ENCODE measurements at regions not wholly inside any gene's neighbourhood (a gene's known extent, or its start where the extent isn't known, plus 50 kb on each side); places are given as distances from the start of the nearest gene placed in this dataset.
A peak's percentile ranks its signal among the peaks of the same experiment; 100 is the strongest.

DNA sequence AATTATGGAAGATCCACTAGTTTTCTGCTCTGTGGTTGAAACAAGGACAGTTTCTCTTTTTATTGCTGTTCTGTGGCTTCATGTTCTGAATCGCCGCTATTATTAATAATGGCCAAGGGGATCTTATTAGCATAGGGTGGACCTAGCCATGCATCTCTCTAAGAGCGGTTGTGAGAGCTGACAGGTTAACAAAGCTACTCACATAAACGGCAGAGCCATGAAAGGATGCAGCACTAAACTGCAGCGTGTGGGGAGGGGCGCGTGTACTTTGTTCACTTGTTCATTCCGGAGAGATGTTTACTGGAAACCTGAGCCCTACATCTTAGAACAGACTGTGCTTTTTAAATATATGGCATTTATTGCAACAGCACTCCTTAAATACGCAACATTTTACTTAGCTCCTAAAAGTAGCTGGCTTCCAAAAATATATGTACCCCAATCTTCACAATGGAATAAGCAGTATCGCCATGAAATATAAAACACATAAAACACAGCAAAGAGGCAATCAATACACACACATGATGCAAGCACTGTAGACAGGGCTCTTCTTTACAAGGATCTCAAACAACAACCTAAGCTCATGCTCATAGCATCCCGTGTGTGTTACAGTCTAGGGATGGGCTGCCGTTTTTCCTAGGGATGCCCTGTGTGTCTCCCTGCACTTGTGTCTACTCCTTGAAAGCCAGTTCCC lies 424.6 kb downstream of the MED10 start:
- no peak overlapping the region for H3K27ac ChIP-seq (ENCODE audit: low read depth in 2 of 2, low read length in 2 of 2)
- TF ChIP-seq, protein P1, sequence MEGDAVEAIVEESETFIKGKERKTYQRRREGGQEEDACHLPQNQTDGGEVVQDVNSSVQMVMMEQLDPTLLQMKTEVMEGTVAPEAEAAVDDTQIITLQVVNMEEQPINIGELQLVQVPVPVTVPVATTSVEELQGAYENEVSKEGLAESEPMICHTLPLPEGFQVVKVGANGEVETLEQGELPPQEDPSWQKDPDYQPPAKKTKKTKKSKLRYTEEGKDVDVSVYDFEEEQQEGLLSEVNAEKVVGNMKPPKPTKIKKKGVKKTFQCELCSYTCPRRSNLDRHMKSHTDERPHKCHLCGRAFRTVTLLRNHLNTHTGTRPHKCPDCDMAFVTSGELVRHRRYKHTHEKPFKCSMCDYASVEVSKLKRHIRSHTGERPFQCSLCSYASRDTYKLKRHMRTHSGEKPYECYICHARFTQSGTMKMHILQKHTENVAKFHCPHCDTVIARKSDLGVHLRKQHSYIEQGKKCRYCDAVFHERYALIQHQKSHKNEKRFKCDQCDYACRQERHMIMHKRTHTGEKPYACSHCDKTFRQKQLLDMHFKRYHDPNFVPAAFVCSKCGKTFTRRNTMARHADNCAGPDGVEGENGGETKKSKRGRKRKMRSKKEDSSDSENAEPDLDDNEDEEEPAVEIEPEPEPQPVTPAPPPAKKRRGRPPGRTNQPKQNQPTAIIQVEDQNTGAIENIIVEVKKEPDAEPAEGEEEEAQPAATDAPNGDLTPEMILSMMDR (IDR thresholded peaks at IDR 0.05; ENCODE audit: borderline replicate concordance, extremely low read depth, insufficient read depth): no peak
- no peak overlapping the region for H3K9ac ChIP-seq (ENCODE audit: low read length in 3 of 3)
- H3K4me3 ChIP-seq (ENCODE audit: low read length in 3 of 3): no peak overlapping the region
- no peaks in the 10 kb centered on the region for H3K36me3 ChIP-seq (ENCODE audit: control insufficient read depth in 2 of 3, insufficient read depth in 3 of 3, low read length in 3 of 3)
- intact Hi-C loops (cut with DNase I): no loop called here
- no peaks in the 10 kb centered on the region for H3K27me3 ChIP-seq (ENCODE audit: control insufficient read depth, insufficient read depth, low read length)
- DNase-seq: peak in 3 of 5 donors; percentile 25 to 57 (median 50)
- no peaks in the 10 kb centered on the region for H3K9me3 ChIP-seq (ENCODE audit: control insufficient read depth in 2 of 3, insufficient read depth in 1 of 3, low read length in 3 of 3)
- no peak for FAIRE-seq
- no peaks in the 10 kb centered on the region for H3K4me1 ChIP-seq (ENCODE audit: control insufficient read depth in 2 of 3, insufficient read depth in 2 of 3, low read depth in 1 of 3, low read length in 3 of 3)

DNA sequence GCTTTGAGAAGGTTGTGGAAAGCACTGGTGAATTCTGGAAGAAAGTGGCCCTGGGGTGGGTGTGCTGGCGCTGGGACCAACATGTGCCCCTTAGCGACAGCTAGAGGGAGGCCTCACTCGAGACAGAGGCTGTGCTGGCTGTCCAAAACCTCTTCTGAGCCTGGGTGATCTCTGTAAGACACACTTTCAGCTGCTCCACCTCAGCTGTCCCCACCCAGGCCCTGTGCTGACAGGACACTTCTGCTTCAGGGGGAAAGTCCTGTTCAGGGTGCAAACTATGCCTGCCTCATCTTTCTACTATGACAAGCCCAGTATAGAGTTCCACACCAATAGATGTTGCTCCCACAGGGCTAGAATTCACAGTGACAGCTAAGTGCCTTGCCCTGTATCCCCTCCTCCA lies 426.4 kb downstream of the MED10 start:
- Histone ChIP-seq H3K27ac (ENCODE audit: low read depth in 2 of 2, low read length in 2 of 2) (no peak overlapping the region), H3K9ac (ENCODE audit: low read length in 3 of 3) (no peak overlapping the region), H3K4me1 (ENCODE audit: control insufficient read depth in 2 of 3, insufficient read depth in 2 of 3, low read depth in 1 of 3, low read length in 3 of 3) (no peaks in the 10 kb centered on the region), H3K27me3 (ENCODE audit: control insufficient read depth, insufficient read depth, low read length) (no peaks in the 10 kb centered on the region), H3K36me3 (ENCODE audit: control insufficient read depth in 2 of 3, insufficient read depth in 3 of 3, low read length in 3 of 3) (no peaks in the 10 kb centered on the region), H3K9me3 (ENCODE audit: control insufficient read depth in 2 of 3, insufficient read depth in 1 of 3, low read length in 3 of 3) (no peaks in the 10 kb centered on the region), H3K4me3 (ENCODE audit: low read length in 3 of 3) (no peak overlapping the region)
- FAIRE-seq (no peak), DNase-seq (no peak)
- TF ChIP-seq, protein P1 (IDR thresholded peaks at IDR 0.05; ENCODE audit: borderline replicate concordance, extremely low read depth, insufficient read depth): no peak
- intact Hi-C loops (cut with DNase I): no loop called here

DNA sequence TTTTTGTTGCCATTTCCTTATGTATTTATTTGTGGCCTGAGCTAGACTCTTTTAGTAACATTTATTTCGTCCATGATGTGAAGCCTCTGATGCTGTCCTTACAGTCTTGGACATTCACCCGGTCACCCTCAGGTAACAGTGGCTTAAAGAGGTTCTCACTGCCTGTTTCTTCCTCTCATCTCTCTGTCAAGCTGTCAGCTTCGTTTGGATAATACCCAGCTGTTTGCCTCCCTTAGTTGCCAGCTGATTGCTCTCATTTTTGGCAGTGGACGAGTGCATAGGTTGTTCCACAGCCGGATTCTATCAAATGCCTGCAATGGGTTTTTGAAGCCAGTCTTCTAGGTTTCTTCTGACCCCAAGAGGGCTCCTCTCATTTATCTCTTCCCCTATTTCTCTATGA lies 427.7 kb downstream of the MED10 start:
- FAIRE-seq (no peak), DNase-seq (peak in 1 of 5 donors; percentile 12)
- Histone ChIP-seq H3K27me3 (ENCODE audit: control insufficient read depth, insufficient read depth, low read length) (no peaks in the 10 kb centered on the region), H3K4me3 (ENCODE audit: low read length in 3 of 3) (no peak overlapping the region), H3K4me1 (ENCODE audit: control insufficient read depth in 2 of 3, insufficient read depth in 2 of 3, low read depth in 1 of 3, low read length in 3 of 3) (no peaks in the 10 kb centered on the region), H3K9me3 (ENCODE audit: control insufficient read depth in 2 of 3, insufficient read depth in 1 of 3, low read length in 3 of 3) (no peaks in the 10 kb centered on the region), H3K27ac (ENCODE audit: low read depth in 2 of 2, low read length in 2 of 2) (no peak overlapping the region), H3K9ac (ENCODE audit: low read length in 3 of 3) (no peak overlapping the region), H3K36me3 (ENCODE audit: control insufficient read depth in 2 of 3, insufficient read depth in 3 of 3, low read length in 3 of 3) (no peaks in the 10 kb centered on the region)
- TF ChIP-seq, protein P1 (IDR thresholded peaks at IDR 0.05; ENCODE audit: borderline replicate concordance, extremely low read depth, insufficient read depth): no peak
- intact Hi-C loops (cut with DNase I): no loop called here

DNA sequence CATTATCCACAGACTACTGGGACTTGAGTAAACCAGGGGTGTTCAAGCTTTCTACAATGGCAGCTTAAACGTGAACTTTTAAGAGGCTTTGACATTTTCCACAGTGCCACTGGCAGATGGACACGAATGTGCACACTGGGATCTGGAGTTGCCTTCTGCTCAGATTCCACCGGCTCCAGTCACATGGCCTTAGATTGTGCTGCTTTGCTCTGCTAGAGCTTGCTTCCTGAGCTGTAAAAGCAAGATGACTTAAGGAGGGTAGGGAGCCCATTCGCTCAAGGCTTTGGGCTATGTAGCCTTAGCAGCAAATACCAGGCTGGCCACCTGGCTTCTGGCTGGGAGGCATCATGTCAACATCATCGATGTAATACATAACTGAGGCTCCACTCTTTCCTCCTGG lies 436.9 kb downstream of the MED10 start:
- Histone ChIP-seq H3K9ac (ENCODE audit: low read length in 3 of 3) (no peak overlapping the region), H3K36me3 (ENCODE audit: control insufficient read depth in 2 of 3, insufficient read depth in 3 of 3, low read length in 3 of 3) (no peaks in the 10 kb centered on the region), H3K9me3 (ENCODE audit: control insufficient read depth in 2 of 3, insufficient read depth in 1 of 3, low read length in 3 of 3) (no peaks in the 10 kb centered on the region), H3K27ac (ENCODE audit: low read depth in 2 of 2, low read length in 2 of 2) (no peak overlapping the region), H3K27me3 (ENCODE audit: control insufficient read depth, insufficient read depth, low read length) (no peaks in the 10 kb centered on the region), H3K4me1 (ENCODE audit: control insufficient read depth in 2 of 3, insufficient read depth in 2 of 3, low read depth in 1 of 3, low read length in 3 of 3) (no peaks in the 10 kb centered on the region), H3K4me3 (ENCODE audit: low read length in 3 of 3) (no peak overlapping the region)
- no peak for FAIRE-seq
- no peak for DNase-seq
- intact Hi-C loops (cut with DNase I): no loop called here
- TF ChIP-seq, protein P1 (IDR thresholded peaks at IDR 0.05; ENCODE audit: borderline replicate concordance, extremely low read depth, insufficient read depth): no peak
